NB4 (cell line): ENCODE measurements at regions not wholly inside any gene's neighbourhood (a gene's known extent, or its start where the extent isn't known, plus 50 kb on each side); places are given as distances from the start of the nearest gene placed in this dataset.

Experiments used
- DNase-seq: peaks from one replicate; pipeline ENCODE4 v3.0.0; 2010; ENCODE audit warnings: low read depth
- H3K4me3 ChIP-seq: one replicate; pipeline ENCODE4 v1.5.1; 2011; ENCODE audit warnings: mild to moderate bottlenecking, low read depth, low read length, moderate library complexity
- MYC ChIP-seq: IDR thresholded peaks from 2 replicates; pipeline ENCODE4 v1.6.1; 2011; ENCODE audit warnings: low read depth, low read length
- POLR2A ChIP-seq: IDR thresholded peaks from 2 replicates; pipeline ENCODE4 v1.6.1; 2011; ENCODE audit warnings: mild to moderate bottlenecking; ENCODE audit not compliant: insufficient read length; ENCODE audit errors: extremely low read depth
- TF ChIP-seq, protein P1 (sequence below): IDR thresholded peaks from one replicate; pipeline ENCODE4 v1.5.1; 2012; ENCODE audit warnings: low read depth, low read length
- TF ChIP-seq, protein P2 (sequence below): IDR thresholded peaks from 2 replicates; pipeline ENCODE4 v1.6.1; 2011; ENCODE audit warnings: low read depth, low read length

DNA sequence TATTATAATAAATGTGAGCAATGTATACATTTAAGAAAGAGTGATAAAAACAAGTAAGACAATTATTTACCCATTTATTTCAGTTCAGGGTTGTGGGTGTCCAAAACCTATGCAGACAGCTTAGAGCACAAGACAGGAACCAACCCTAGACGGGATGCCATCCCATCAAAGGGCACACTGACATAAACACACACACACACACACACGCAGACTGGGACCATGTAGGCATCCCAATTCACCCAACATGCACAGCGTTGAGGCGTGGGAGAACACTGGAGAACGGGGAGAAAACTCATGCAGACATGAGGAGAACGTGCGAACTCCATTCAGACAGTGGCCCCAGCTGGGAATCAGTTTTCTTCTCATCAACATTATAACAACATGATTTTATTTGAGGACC lies 274.7 kb downstream of the USP25 start:
- DNase-seq, result no peak
- H3K4me3 ChIP-seq, result no peak overlapping the region
- TF ChIP-seq, protein P1, sequence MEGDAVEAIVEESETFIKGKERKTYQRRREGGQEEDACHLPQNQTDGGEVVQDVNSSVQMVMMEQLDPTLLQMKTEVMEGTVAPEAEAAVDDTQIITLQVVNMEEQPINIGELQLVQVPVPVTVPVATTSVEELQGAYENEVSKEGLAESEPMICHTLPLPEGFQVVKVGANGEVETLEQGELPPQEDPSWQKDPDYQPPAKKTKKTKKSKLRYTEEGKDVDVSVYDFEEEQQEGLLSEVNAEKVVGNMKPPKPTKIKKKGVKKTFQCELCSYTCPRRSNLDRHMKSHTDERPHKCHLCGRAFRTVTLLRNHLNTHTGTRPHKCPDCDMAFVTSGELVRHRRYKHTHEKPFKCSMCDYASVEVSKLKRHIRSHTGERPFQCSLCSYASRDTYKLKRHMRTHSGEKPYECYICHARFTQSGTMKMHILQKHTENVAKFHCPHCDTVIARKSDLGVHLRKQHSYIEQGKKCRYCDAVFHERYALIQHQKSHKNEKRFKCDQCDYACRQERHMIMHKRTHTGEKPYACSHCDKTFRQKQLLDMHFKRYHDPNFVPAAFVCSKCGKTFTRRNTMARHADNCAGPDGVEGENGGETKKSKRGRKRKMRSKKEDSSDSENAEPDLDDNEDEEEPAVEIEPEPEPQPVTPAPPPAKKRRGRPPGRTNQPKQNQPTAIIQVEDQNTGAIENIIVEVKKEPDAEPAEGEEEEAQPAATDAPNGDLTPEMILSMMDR, result no peak
- TF ChIP-seq POLR2A, result no peak
- TF ChIP-seq, protein P2, sequence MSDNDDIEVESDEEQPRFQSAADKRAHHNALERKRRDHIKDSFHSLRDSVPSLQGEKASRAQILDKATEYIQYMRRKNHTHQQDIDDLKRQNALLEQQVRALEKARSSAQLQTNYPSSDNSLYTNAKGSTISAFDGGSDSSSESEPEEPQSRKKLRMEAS, result no peak
- TF ChIP-seq MYC, result no peak

DNA sequence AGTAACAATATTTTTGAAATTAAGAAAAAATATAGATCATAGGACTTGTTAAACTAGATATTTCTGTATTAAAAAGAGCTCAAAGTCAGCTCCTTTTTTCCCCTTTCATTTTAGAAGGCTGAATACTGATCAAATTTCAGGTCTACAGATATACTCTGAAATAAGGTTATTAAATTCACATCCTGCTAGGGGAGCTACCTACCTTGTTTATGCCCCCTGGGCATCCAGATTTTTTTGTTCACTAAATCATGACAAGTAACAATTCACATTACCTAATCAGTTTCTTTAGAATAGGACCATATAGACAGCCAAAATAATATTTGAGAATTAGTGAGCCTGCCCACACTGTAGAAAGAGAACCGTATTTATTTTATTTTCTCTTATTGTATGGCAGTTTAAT lies 276.2 kb downstream of the USP25 start:
- H3K4me3 ChIP-seq, result no peak overlapping the region
- no peak for DNase-seq
- TF ChIP-seq, protein P1, result no peak
- TF ChIP-seq, protein P2, result no peak
- TF ChIP-seq MYC (no peak), POLR2A (no peak)

DNA sequence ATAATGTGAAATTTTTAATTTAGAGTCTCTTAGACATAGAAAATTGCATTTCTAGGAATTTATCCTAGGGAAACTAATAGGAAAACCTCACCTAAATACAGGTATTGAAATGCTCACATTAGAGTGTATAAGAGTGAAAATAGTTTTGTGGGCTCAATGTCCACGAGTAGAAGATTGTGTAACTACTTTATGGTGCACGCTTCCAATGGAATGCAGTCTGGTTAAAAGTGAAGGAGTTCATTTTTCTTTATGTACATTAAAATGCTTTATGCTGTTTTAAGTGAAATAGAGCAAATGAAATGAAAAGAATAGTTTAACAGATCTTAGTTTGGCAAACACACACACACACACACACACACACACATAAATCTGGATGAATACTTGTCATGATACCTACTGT lies 278.2 kb downstream of the USP25 start:
- H3K4me3 ChIP-seq, result no peak overlapping the region
- DNase-seq, result no peak
- TF ChIP-seq, protein P1, result no peak
- no peak for TF ChIP-seq POLR2A
- no peak for TF ChIP-seq MYC
- TF ChIP-seq, protein P2, result no peak

DNA sequence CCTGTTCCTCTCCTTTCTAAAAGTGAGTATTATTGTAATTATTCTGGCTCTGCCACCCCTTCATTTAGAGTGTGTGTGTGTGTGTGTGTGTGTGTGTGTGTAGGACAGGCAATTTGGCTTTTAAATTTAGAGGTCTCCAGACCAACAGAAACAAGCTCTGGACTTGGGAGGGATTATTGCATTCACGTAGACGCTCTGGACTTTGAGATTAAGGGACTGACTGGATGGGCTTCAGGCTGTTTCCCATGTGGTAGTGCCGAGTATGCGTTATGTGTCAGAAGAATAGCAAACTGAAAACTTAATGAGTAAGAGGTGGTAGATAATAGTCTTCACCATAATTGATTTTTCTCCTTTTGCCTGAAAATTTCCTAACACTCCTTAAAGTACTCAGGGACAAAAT lies 281.9 kb downstream of the USP25 start:
- no peak for DNase-seq

DNA sequence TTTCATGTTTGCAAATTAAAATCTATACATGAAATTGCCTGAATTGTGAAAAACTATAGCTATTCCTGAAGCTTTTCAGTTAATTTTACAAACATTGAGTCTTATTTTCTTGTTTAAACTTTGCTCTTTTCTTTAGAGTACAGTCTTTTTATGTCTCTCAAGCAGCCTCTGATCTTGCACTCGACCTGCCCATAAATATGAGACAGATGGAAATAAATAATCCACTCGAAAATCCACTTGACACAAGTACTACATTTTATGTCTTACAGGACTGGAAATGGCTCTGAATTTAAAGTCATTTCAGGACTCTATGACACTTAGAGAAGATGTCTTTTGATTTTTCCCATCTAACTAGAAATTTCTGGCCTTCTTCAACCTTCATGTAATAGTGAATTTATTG lies 283.8 kb downstream of the USP25 start:
- no peak for DNase-seq
- H3K4me3 ChIP-seq, result no peak overlapping the region
- TF ChIP-seq, protein P2, result no peak
- TF ChIP-seq, protein P1, result no peak
- TF ChIP-seq POLR2A, result no peak
- TF ChIP-seq MYC, result no peak

More for the DNA sequence above, 281.9 kb downstream of the USP25 start:
- TF ChIP-seq MYC (no peak), POLR2A (no peak)
- TF ChIP-seq, protein P1, result no peak
- TF ChIP-seq, protein P2, result no peak
- no peak overlapping the region for H3K4me3 ChIP-seq

DNA sequence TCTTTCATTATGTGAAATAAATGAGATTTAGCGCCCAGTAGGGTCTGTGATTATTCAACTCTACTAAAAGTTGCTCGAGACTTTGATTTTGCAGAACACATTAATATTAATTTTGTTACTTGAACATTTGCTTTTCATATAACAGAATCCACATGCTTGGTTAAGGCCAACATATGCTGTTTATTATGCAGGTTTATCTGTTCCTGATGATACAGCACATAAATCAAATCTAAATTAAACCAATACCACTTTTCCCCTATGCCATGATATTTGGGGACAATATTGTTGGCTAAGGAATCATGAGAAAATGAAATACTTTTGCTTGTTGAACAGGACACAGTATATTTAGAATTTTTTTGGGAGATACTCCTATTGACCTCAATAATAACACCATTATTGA lies 291.1 kb downstream of the USP25 start:
- no peak for DNase-seq
- H3K4me3 ChIP-seq, result no peak overlapping the region
- TF ChIP-seq MYC (no peak), POLR2A (no peak)
- TF ChIP-seq, protein P1, result no peak
- TF ChIP-seq, protein P2, result no peak
